Body of pancreas (tissue), 4 donors: ENCODE measurements at regions not wholly inside any gene's neighbourhood (a gene's known extent, or its start where the extent isn't known, plus 50 kb on each side); places are given as distances from the start of the nearest gene placed in this dataset.

ENCODE experiments used
- ATAC-seq: fragments of 150-250 bp; one replicate; pipeline ENCODE4 v1.9.1; 2016
- DNase-seq, 4 donors: peaks; one replicate each; pipeline ENCODE4 v3.0.0-alpha.2; 2019
- H3K27ac ChIP-seq, 4 donors: fragments of 200-600 bp; sonication (generic); 1 replicate in 3 of 4; 2 replicates in 1 of 4; pipeline versions ENCODE4 v1.5.1 to v1.6.1; 2016 to 2019; ENCODE audit warnings: mild to moderate bottlenecking in 1 of 4, mixed read lengths in 1 of 4, moderate library complexity in 1 of 4
- H3K27me3 ChIP-seq, 2 donors: fragments of 200-600 bp; sonication (generic); one replicate each; pipeline ENCODE4 v1.6.0; 2016; ENCODE audit warnings: mild to moderate bottlenecking in 1 of 2
- H3K36me3 ChIP-seq, 2 donors: fragments of 200-600 bp; sonication (generic); replicated peaks in 1 of 2; 2 replicates each; pipeline ENCODE4 v1.5.1; 2016; ENCODE audit warnings: low read depth in 2 of 2; ENCODE audit not compliant: insufficient read depth in 1 of 2
- H3K4me1 ChIP-seq: fragments of 200-600 bp; sonication (generic); one replicate; pipeline ENCODE4 v1.6.0; 2016
- H3K4me3 ChIP-seq, 2 donors: fragments of 200-600 bp; sonication (generic); 1 replicate in 1 of 2; 2 replicates in 1 of 2; pipeline ENCODE4 v1.5.1; 2016 to 2019
- H3K9me3 ChIP-seq, 3 donors: fragments of 200-600 bp; sonication (generic); 1 replicate in 2 of 3; 2 replicates in 1 of 3; pipeline ENCODE4 v1.5.1; 2016
- CTCF ChIP-seq, 7 experiments: fragments of 450-650 bp in 4 of 7; fragments of 200-600 bp in 3 of 7; sonication (generic) in 3 of 7; IDR thresholded peaks; one replicate each; pipeline ENCODE4 v1.5.1; 2016 to 2019; ENCODE audit warnings: antibody characterized with exemption in 7 of 7
- POLR2A ChIP-seq, 3 donors: fragments of 450-650 bp; IDR thresholded peaks; one replicate each; pipeline ENCODE4 v1.6.1; 2016; ENCODE audit warnings: antibody characterized with exemption in 3 of 3, mild to moderate bottlenecking in 2 of 3
- WGBS, 2 donors: methylation state at CpG; one replicate each; pipeline ENCODE4 v1.1.5; 2017; 5-methylcytosine and 5-hydroxymethylcytosine counted together
- intact Hi-C: fragments of 100-400 bp; cut with DNase I; formaldehyde crosslinking; loops from one replicate; pipeline ENCODE4 v1.15.1; 2023

GRCh38 chr1:30273021-30273325, 450.4 kb downstream of the MATN1 start:
- no peak for ATAC-seq
- Histone ChIP-seq H3K36me3 (no peaks in the 10 kb centered on the region), H3K27me3 (no peaks in the 10 kb centered on the region), H3K4me3 (no peak overlapping the region), H3K4me1 (no peaks in the 10 kb centered on the region), H3K9me3 (no peaks in the 10 kb centered on the region), H3K27ac (no peak overlapping the region)
- intact Hi-C loops = no loop called here
- WGBS, 2 donors = 71 to 91% methylated on average over 1 of the region's 1 CpG
- TF ChIP-seq CTCF (IDR thresholded peaks at IDR 0.05) (no peak), POLR2A (IDR thresholded peaks at IDR 0.05) (no peak)
- DNase-seq = no peak

- no peak for ATAC-seq
- no peak for DNase-seq
- Histone ChIP-seq H3K36me3 (no peaks in the 10 kb centered on the region), H3K27me3 (no peaks in the 10 kb centered on the region), H3K4me1 (no peaks in the 10 kb centered on the region), H3K4me3 (no peak overlapping the region), H3K9me3 (no peaks in the 10 kb centered on the region), H3K27ac (no peak overlapping the region)
- TF ChIP-seq POLR2A (IDR thresholded peaks at IDR 0.05) (no peak), CTCF (IDR thresholded peaks at IDR 0.05) (no peak)
- 48 to 54% methylated on average over 6 of the region's 6 CpGs for WGBS, 2 donors
- intact Hi-C loops = no loop called here
Measured at GRCh38 chr1:30272277-30273020, 450.9 kb downstream of the MATN1 start.

GRCh38 chr1:30271401-30272276, 451.7 kb downstream of the MATN1 start:
- no peak overlapping the region for H3K4me3 ChIP-seq
- 46 to 47% methylated on average over 10 of the region's 10 CpGs for WGBS, 2 donors

GRCh38 chr1:30270461-30270860, 452.9 kb downstream of the MATN1 start:
- intact Hi-C loops = no loop called here
- no peaks in the 10 kb centered on the region for H3K36me3 ChIP-seq
- no peaks in the 10 kb centered on the region for H3K4me1 ChIP-seq
- no peaks in the 10 kb centered on the region for H3K9me3 ChIP-seq
- ATAC-seq = no peak
- no peaks in the 10 kb centered on the region for H3K27me3 ChIP-seq
- H3K4me3 ChIP-seq = no peak overlapping the region
- H3K27ac ChIP-seq = no peak overlapping the region
- no peak for DNase-seq
- TF ChIP-seq CTCF (IDR thresholded peaks at IDR 0.05) (no peak), POLR2A (IDR thresholded peaks at IDR 0.05) (no peak)
- 79 to 82% methylated on average over 1 of the region's 1 CpG for WGBS, 2 donors

More at GRCh38 chr1:30271401-30272276, 451.7 kb downstream of the MATN1 start:
- intact Hi-C loops = no loop called here
- DNase-seq = no peak
- Histone ChIP-seq H3K4me1 (no peaks in the 10 kb centered on the region), H3K27me3 (no peaks in the 10 kb centered on the region), H3K27ac (no peak overlapping the region), H3K36me3 (no peaks in the 10 kb centered on the region), H3K9me3 (no peaks in the 10 kb centered on the region)
- TF ChIP-seq POLR2A (IDR thresholded peaks at IDR 0.05) = no peak
- no peak for TF ChIP-seq CTCF (IDR thresholded peaks at IDR 0.05)
- ATAC-seq = no peak
